WI38 (cell line): ENCODE measurements at regions not wholly inside any gene's neighbourhood (a gene's known extent, or its start where the extent isn't known, plus 50 kb on each side); places are given as distances from the start of the nearest gene placed in this dataset.
"Not testable (repeated sequence)": the region's sequence is repeated elsewhere in the genome, so short reads cannot be mapped to it uniquely, and the experiment has no call there.

Source experiments
- H3K4me3 ChIP-seq: 2 replicates; pipeline ENCODE4 v1.5.1; 2011; ENCODE audit warnings: low read depth, mild to moderate bottlenecking, control low read depth, low read length
- TF ChIP-seq, protein P1 (sequence below): IDR thresholded peaks from 2 replicates; pipeline ENCODE4 v1.5.1; 2012; ENCODE audit warnings: low read depth, mild to moderate bottlenecking, control low read depth, low read length

DNA sequence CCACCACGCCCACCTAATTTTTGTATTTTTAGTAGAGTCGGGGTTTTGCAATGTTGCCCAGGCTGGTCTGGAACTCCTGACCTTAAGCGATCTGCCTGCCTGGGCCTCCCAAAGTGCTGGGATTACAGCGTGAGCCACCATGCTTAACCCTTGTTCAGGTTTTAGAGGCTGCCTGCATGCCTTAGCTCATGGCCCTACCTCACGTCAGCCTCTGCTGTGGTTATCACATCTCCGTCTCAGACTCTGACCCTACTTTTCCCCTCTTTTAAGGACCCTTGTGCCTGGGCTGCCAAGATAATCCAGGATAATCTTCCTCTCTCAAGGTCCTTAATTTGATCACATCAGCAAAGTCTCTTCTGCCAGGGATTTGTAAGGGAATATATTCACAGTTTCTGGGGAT, 98.2 kb upstream of the PMAIP1 start:
- TF ChIP-seq, protein P1, sequence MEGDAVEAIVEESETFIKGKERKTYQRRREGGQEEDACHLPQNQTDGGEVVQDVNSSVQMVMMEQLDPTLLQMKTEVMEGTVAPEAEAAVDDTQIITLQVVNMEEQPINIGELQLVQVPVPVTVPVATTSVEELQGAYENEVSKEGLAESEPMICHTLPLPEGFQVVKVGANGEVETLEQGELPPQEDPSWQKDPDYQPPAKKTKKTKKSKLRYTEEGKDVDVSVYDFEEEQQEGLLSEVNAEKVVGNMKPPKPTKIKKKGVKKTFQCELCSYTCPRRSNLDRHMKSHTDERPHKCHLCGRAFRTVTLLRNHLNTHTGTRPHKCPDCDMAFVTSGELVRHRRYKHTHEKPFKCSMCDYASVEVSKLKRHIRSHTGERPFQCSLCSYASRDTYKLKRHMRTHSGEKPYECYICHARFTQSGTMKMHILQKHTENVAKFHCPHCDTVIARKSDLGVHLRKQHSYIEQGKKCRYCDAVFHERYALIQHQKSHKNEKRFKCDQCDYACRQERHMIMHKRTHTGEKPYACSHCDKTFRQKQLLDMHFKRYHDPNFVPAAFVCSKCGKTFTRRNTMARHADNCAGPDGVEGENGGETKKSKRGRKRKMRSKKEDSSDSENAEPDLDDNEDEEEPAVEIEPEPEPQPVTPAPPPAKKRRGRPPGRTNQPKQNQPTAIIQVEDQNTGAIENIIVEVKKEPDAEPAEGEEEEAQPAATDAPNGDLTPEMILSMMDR = no peak
- H3K4me3 ChIP-seq = no peak overlapping the region

GRCh38 chr18:59800897-59801296, 98.9 kb upstream of the PMAIP1 start:
- no peak overlapping the region for H3K4me3 ChIP-seq
- TF ChIP-seq, protein P1 = no peak

DNA sequence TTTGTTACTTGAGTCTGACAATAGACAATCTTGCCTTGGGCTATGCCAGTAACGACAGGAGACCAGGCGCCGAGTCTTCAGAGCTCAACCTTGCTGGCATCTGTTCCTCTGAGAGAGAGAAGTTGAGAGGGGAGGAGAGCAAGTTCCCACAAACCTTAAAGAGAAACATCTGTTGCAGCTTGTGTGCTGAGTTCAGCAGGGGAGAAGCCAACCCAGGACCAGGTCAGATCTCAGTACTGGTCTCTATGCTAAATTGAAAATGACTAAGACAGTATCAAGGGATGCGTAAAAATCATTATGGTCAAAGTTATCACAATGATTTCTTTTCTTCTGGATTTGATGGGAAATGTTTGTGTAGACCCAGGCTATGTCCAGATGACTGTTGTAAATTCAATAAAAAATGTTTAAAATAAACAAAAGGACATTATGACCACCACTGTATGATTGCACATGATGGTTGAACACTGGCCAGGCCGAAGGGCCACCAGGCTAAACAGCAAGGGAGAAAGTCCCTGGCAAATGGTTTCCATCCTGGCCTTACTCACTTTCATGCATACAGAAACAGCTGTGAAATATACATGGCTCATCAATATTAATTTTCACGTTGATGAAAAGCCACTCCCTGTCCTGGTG, 100.3 kb upstream of the PMAIP1 start:
- TF ChIP-seq, protein P1 = no peak

GRCh38 chr18:59795882-59796281, 98.7 kb upstream of the CCBE1 start:
- TF ChIP-seq, protein P1 = no peak
- H3K4me3 ChIP-seq = no peak overlapping the region

More for the DNA sequence above, 100.3 kb upstream of the PMAIP1 start:
- no peak overlapping the region for H3K4me3 ChIP-seq

GRCh38 chr18:59792353-59792752, 95.1 kb upstream of the CCBE1 start:
- TF ChIP-seq, protein P1 = no peak
- no peak overlapping the region for H3K4me3 ChIP-seq

DNA sequence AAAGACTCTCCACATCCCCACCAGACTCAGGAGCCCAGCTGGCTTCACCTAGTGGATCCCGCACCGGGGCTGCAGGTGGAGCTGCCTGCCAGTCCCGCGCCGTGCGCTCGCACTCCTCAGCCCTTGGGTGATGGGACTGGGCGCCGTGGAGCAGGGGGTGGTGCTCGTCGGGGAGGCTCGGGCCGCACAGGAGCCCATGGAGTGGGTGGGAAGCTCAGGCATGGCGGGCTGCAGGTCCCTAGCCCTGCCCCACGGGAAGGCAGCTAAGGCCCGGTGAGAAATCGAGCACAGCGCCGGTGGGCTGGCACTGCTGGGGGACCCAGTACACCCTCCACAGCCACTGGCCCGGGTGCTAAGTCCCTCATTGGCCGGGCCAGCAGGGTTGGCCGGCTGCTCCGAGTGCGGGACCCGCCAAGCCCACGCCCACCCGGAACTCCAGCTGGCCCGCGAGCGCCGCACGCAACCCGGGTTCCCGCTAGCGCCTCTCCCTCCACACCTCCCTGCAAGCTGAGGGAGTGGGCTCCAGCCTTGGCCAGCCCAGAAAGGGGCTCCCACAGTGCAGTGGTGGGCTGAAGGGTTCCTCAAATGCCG, 93.2 kb upstream of the CCBE1 start:
- not testable (repeated sequence) for H3K4me3 ChIP-seq

GRCh38 chr18:59788791-59789106, 91.5 kb upstream of the CCBE1 start:
- TF ChIP-seq, protein P1 = no peak
- no peak overlapping the region for H3K4me3 ChIP-seq
